GM10266 (cell line): ENCODE measurements at regions not wholly inside any gene's neighbourhood (a gene's known extent, or its start where the extent isn't known, plus 50 kb on each side); places are given as distances from the start of the nearest gene placed in this dataset.
"Not testable (repeated sequence)": the region's sequence is repeated elsewhere in the genome, so short reads cannot be mapped to it uniquely, and the experiment has no call there.

Source experiments
- DNase-seq: peaks from one replicate; pipeline ENCODE4 v3.0.0; 2012; ENCODE audit errors: extremely low spot score
- CTCF ChIP-seq: IDR thresholded peaks from 2 replicates; pipeline ENCODE4 v1.5.1; 2012; ENCODE audit warnings: mild to moderate bottlenecking, low read depth; ENCODE audit not compliant: control insufficient read depth, insufficient read depth; ENCODE audit errors: missing control alignments

- peak; percentile 32 for DNase-seq
- TF ChIP-seq CTCF = peak; percentile 14
Observed at GRCh38 chr1:200262326-200262965, 147.4 kb downstream of the ZNF281 start.

- DNase-seq = no peak
- TF ChIP-seq CTCF = no peak
Observed at GRCh38 chr1:200260597-200261335, 149.1 kb downstream of the ZNF281 start.

- TF ChIP-seq CTCF = peak; percentile 37
- DNase-seq = peak; percentile 18
Observed at GRCh38 chr1:200258447-200259375, 151.1 kb downstream of the ZNF281 start.

GRCh38 chr1:200257235-200257634 lies 152.6 kb downstream of the ZNF281 start:
- no peak for TF ChIP-seq CTCF
- DNase-seq = no peak

GRCh38 chr1:200254602-200255001 lies 155.2 kb downstream of the ZNF281 start:
- DNase-seq = not testable (repeated sequence)

GRCh38 chr1:200253774-200254495 lies 155.9 kb downstream of the ZNF281 start:
- DNase-seq = peak; percentile 22
- TF ChIP-seq CTCF = no peak

- TF ChIP-seq CTCF = no peak
Observed at GRCh38 chr1:200252531-200252930, 157.3 kb downstream of the ZNF281 start.

More at GRCh38 chr1:200252531-200252930, 157.3 kb downstream of the ZNF281 start:
- no peak for DNase-seq
